Endothelial cell (in vitro differentiated cells): ENCODE measurements at regions not wholly inside any gene's neighbourhood (a gene's known extent, or its start where the extent isn't known, plus 50 kb on each side); places are given as distances from the start of the nearest gene placed in this dataset.

Experiments used
- DNase-seq: peaks from one replicate; pipeline ENCODE4 v3.0.0; 2021; ENCODE audit warnings: low spot score
- H3K27ac Mint-ChIP-seq: one replicate; pipeline ENCODE4 v1.8.0; 2021; ENCODE audit warnings: mixed read lengths, inconsistent platforms; ENCODE audit not compliant: unreplicated experiment
- H3K27me3 Mint-ChIP-seq: one replicate; pipeline ENCODE4 v1.8.0; 2021; ENCODE audit warnings: mild to moderate bottlenecking, moderate library complexity, mixed read lengths, inconsistent platforms; ENCODE audit not compliant: unreplicated experiment
- H3K36me3 Mint-ChIP-seq: one replicate; pipeline ENCODE4 v1.8.0; 2021; ENCODE audit warnings: mild to moderate bottlenecking, low read depth, mixed read lengths, inconsistent platforms; ENCODE audit not compliant: unreplicated experiment
- H3K4me1 Mint-ChIP-seq: one replicate; pipeline ENCODE4 v1.8.0; 2021; ENCODE audit warnings: mild to moderate bottlenecking, mixed read lengths, inconsistent platforms; ENCODE audit not compliant: unreplicated experiment
- H3K4me3 Mint-ChIP-seq: one replicate; pipeline ENCODE4 v1.8.0; 2021; ENCODE audit warnings: mild to moderate bottlenecking, mixed read lengths, inconsistent platforms; ENCODE audit not compliant: unreplicated experiment
- H3K9me3 Mint-ChIP-seq: one replicate; pipeline ENCODE4 v1.8.0; 2021; ENCODE audit warnings: mixed read lengths, inconsistent platforms; ENCODE audit not compliant: unreplicated experiment
- TF ChIP-seq, protein P1 (sequence below): fragments of 200-600 bp; sonication (generic); IDR thresholded peaks from one replicate; pipeline ENCODE4 v1.5.0; 2021; ENCODE audit warnings: antibody characterized with exemption; ENCODE audit not compliant: unreplicated experiment

DNA sequence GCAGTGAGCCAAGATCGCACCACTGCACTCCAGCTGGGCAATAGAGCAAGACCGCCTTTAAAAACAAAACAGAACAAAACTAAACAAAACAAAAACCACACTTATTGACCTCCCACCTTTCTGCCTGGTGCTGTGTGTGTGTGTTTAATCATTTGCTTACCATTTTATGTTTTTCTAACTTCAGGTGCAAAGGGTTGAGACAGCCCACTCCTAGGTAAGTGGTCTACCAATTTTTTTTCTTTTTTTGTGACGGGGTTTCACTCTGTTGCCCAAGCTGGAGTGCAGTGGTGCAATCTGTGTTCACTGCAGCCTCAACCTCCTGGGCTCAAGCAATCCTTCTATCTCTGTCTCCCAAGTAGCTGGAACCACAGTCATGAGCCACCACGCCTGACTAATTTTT lies 65.8 kb downstream of the SALL1 start:
- Mint-ChIP-seq H3K4me1 (no peaks in the 10 kb centered on the region), H3K9me3 (no peaks in the 10 kb centered on the region), H3K4me3 (no peak overlapping the region), H3K27me3 (no peaks in the 10 kb centered on the region), H3K27ac (no peak overlapping the region), H3K36me3 (no peaks in the 10 kb centered on the region)
- DNase-seq: no peak
- TF ChIP-seq, protein P1, sequence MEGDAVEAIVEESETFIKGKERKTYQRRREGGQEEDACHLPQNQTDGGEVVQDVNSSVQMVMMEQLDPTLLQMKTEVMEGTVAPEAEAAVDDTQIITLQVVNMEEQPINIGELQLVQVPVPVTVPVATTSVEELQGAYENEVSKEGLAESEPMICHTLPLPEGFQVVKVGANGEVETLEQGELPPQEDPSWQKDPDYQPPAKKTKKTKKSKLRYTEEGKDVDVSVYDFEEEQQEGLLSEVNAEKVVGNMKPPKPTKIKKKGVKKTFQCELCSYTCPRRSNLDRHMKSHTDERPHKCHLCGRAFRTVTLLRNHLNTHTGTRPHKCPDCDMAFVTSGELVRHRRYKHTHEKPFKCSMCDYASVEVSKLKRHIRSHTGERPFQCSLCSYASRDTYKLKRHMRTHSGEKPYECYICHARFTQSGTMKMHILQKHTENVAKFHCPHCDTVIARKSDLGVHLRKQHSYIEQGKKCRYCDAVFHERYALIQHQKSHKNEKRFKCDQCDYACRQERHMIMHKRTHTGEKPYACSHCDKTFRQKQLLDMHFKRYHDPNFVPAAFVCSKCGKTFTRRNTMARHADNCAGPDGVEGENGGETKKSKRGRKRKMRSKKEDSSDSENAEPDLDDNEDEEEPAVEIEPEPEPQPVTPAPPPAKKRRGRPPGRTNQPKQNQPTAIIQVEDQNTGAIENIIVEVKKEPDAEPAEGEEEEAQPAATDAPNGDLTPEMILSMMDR: no peak

DNA sequence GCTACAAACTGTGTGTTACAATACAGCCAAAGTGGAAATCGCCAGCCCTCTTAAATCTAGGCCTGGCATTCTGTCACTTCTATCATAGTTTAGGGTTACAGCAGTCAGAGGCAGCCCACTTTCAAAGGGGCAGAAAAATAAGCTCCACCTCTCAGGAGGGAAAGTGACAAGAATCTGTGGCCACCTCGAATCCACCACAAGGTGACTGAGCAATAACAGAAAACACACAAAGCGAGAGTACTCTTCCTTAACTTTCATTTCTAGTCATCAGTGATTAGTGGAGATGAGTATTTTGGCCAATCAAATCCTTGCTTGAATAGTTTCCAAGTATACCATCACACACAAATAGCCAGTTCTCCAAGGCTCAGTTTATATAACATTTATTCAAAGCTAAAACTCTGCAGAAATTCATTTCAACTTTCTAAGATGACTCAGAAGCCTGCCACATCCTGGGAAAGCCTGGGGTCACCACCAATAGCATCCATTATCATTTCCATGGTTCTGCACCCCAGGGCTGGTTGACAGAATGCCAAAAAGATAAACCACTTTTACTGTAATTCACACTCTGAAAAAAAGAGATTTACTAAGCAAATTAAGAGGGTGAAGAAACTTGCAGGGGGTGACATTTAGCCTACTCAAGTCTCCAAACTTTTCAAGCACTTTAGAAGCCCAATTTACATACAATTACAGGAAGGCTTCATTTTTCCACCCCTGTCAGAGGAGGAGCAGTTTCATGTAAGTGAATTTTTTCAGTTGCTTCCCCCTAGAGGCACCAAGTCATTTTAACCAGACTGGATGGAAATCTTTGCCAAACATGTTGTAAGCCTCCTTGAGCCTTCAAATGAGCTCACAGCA lies 66.8 kb downstream of the SALL1 start:
- no peaks in the 10 kb centered on the region for H3K36me3 Mint-ChIP-seq
- no peak overlapping the region for H3K4me3 Mint-ChIP-seq
- peak overlapping the region; percentile 67 for H3K27ac Mint-ChIP-seq
- H3K4me1 Mint-ChIP-seq: no peaks in the 10 kb centered on the region
- no peaks in the 10 kb centered on the region for H3K9me3 Mint-ChIP-seq
- no peaks in the 10 kb centered on the region for H3K27me3 Mint-ChIP-seq
- TF ChIP-seq, protein P1: no peak
- no peak for DNase-seq

DNA sequence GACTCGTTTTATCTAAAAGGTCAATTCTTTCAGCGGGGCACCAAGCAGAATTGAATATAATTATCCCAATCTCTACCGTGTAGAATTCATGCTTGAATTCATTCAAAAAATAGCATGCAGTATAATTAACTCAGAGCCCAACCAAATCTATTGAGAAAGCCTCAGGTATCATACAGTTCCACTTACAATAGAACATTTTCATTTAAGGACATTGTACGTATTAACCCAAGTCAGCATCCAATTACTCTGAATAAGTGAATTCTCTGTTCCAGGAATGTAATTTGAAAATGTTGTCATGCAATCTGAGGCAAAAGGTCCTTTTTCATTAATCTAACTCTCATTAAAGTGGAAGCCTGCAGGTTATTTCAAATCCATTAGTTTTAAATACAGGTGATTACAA lies 78.5 kb downstream of the SALL1 start:
- Mint-ChIP-seq H3K9me3 (no peaks in the 10 kb centered on the region), H3K4me1 (no peaks in the 10 kb centered on the region), H3K27me3 (no peaks in the 10 kb centered on the region), H3K36me3 (no peaks in the 10 kb centered on the region), H3K4me3 (no peak overlapping the region), H3K27ac (no peak overlapping the region)
- TF ChIP-seq, protein P1: no peak
- no peak for DNase-seq

DNA sequence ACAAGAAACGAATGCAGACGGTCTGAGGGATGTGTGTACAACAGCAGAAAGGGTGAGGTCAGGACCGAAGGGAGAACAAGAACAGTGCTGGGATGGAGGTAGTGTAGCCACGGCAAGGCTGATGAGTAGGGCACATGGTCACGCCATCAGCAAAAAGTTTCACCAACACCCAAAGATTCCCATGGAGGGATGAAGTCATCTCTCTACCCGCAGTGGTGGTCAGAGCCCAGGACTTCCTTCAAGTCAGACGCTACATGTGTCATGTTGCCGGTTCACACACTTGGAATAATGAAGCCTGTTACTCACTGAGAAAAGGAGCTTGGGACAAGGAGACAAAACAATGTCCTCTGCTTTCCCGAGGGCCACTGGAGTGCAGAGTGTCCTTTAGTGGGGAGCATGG lies 79.7 kb downstream of the SALL1 start:
- DNase-seq: no peak
- Mint-ChIP-seq H3K9me3 (no peaks in the 10 kb centered on the region), H3K27me3 (no peaks in the 10 kb centered on the region), H3K4me1 (no peaks in the 10 kb centered on the region), H3K27ac (no peak overlapping the region), H3K36me3 (no peaks in the 10 kb centered on the region), H3K4me3 (no peak overlapping the region)
- TF ChIP-seq, protein P1: no peak

DNA sequence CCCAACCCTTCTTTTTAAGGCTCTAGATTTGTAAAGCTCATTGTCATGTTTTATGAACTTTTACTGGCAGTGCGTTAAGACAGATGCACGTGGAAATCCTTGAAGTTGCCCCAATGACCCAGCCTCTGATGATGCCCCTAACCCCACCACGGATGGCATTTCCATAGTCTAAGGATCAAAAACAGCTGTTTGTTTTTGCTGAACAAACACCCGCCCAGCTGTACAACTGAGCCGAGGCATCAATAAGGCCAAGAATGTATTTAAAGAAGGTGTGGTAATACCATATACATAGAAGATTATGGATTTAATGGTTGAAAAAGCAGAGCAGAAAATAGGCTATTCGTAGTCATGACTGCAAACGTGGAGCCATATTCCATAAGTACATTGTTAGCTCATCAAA lies 83.7 kb downstream of the SALL1 start:
- Mint-ChIP-seq H3K27me3 (no peaks in the 10 kb centered on the region), H3K27ac (no peak overlapping the region), H3K4me3 (no peak overlapping the region), H3K36me3 (no peaks in the 10 kb centered on the region), H3K9me3 (no peaks in the 10 kb centered on the region), H3K4me1 (no peaks in the 10 kb centered on the region)
- no peak for DNase-seq
- TF ChIP-seq, protein P1: no peak
